ENCODE measurements at regions not wholly inside any gene's neighbourhood (a gene's known extent, or its start where the extent isn't known, plus 50 kb on each side); places are given as distances from the start of the nearest gene placed in this dataset.

- TF ChIP-seq POLR2A (IDR thresholded peaks at IDR 0.05; ENCODE audit: low read depth, low read length) (no peak), TCF3 (IDR thresholded peaks at IDR 0.05; ENCODE audit: borderline replicate concordance, insufficient read depth, low read depth, low read length) (no peak), SREBF2 (IDR thresholded peaks at IDR 0.05; ENCODE audit: low read length) (no peak), SMC3 (IDR thresholded peaks at IDR 0.05; ENCODE audit: borderline replicate concordance, low read length) (no peak)
Measured at GRCh38 chr5:67549296-67549618, 352.7 kb upstream of the CD180 start.
